Lung (tissue), 11 donors: ENCODE measurements at regions not wholly inside any gene's neighbourhood (a gene's known extent, or its start where the extent isn't known, plus 50 kb on each side); places are given as distances from the start of the nearest gene placed in this dataset.

ENCODE experiments used
- ATAC-seq: fragments of 200-7000 bp; cut with Tn5 transposase; one replicate; pipeline ENCODE4 v1.9.1; 2020; ENCODE audit warnings: moderate number of reproducible peaks; ENCODE audit not compliant: insufficient read depth, low FRiP score
- DNase-seq, 3 donors: peaks; one replicate each; pipeline ENCODE4 v3.0.0-alpha.2; 2013 to 2017
- H3K27ac ChIP-seq, 2 donors: one replicate each; pipeline ENCODE4 v1.5.1; 2013; ENCODE audit warnings: mild to moderate bottlenecking in 2 of 2, moderate library complexity in 2 of 2, control low read depth in 1 of 2, inconsistent platforms in 1 of 2, low read depth in 1 of 2, low read length in 1 of 2
- H3K27me3 ChIP-seq, 3 donors: one replicate each; pipeline ENCODE4 v1.5.1; 2013; ENCODE audit warnings: low read length in 2 of 3; ENCODE audit not compliant: control insufficient read depth in 3 of 3, insufficient read depth in 3 of 3
- H3K36me3 ChIP-seq, 4 donors: one replicate each; pipeline ENCODE4 v1.5.1; 2013; ENCODE audit warnings: low read length in 4 of 4, mild to moderate bottlenecking in 1 of 4, moderate library complexity in 1 of 4; ENCODE audit not compliant: control insufficient read depth in 4 of 4, insufficient read depth in 4 of 4
- H3K4me1 ChIP-seq, 5 donors: one replicate each; pipeline ENCODE4 v1.5.1; 2013; ENCODE audit warnings: low read length in 5 of 5, mild to moderate bottlenecking in 2 of 5, moderate library complexity in 1 of 5; ENCODE audit not compliant: control insufficient read depth in 5 of 5, insufficient read depth in 5 of 5
- H3K4me3 ChIP-seq: one replicate; pipeline ENCODE4 v1.5.1; 2013; ENCODE audit warnings: mild to moderate bottlenecking, control low read depth, moderate library complexity
- H3K9ac ChIP-seq, 2 donors: one replicate each; pipeline ENCODE4 v1.5.1; 2013; ENCODE audit warnings: low read length in 2 of 2, control low read depth in 1 of 2; ENCODE audit not compliant: insufficient read depth in 1 of 2
- H3K9me3 ChIP-seq, 4 donors: one replicate each; pipeline ENCODE4 v1.5.1; 2013; ENCODE audit warnings: low read length in 3 of 4, mild to moderate bottlenecking in 1 of 4, moderate library complexity in 1 of 4; ENCODE audit not compliant: control insufficient read depth in 4 of 4, insufficient read depth in 3 of 4
- CTCF ChIP-seq: IDR thresholded peaks from 2 replicates; pipeline ENCODE4 v1.5.1; 2012; ENCODE audit warnings: mild to moderate bottlenecking; ENCODE audit errors: control extremely low read depth, extremely low read depth
- WGBS, 2 donors: extraction: QIAGEN DNeasy Blood & Tissue Kit; methylation state at CpG; one replicate each; pipeline ENCODE4 v1.1.7; 2013; 5-methylcytosine and 5-hydroxymethylcytosine counted together
- donor health status: control.
- donor health status: control.
- donor health status: Bipolar disorder and iron deficiency.
- donor health status: healthy.
- donor health status: DM: yes; HTN: yes; CAD: no.

GRCh38 chr18:38456253-38456652, 890.7 kb upstream of the CELF4 start:
- Histone ChIP-seq H3K9ac (no peak overlapping the region), H3K4me3 (no peak overlapping the region), H3K27ac (no peak overlapping the region), H3K4me1 (no peaks in the 10 kb centered on the region), H3K27me3 (no peaks in the 10 kb centered on the region), H3K9me3 (no peaks in the 10 kb centered on the region), H3K36me3 (no peaks in the 10 kb centered on the region)
- TF ChIP-seq CTCF: no peak
- ATAC-seq (no peak), DNase-seq (no peak)
- WGBS, 2 donors: 74 to 79% methylated on average over 5 of the region's 5 CpGs

- H3K36me3 ChIP-seq: no peaks in the 10 kb centered on the region
- H3K9me3 ChIP-seq: no peaks in the 10 kb centered on the region
- H3K4me3 ChIP-seq: no peak overlapping the region
- no peaks in the 10 kb centered on the region for H3K4me1 ChIP-seq
- no peak overlapping the region for H3K27ac ChIP-seq
- no peak overlapping the region for H3K9ac ChIP-seq
- DNase-seq: no peak
- 88 to 91% methylated on average over 1 of the region's 1 CpG for WGBS, 2 donors
- ATAC-seq: no peak
- H3K27me3 ChIP-seq: no peaks in the 10 kb centered on the region
- no peak for TF ChIP-seq CTCF
Observed at GRCh38 chr18:38454764-38455469, 889.3 kb upstream of the CELF4 start.

GRCh38 chr18:38453880-38454279, 888.3 kb upstream of the CELF4 start:
- no peak for TF ChIP-seq CTCF
- H3K27ac ChIP-seq: no peak overlapping the region
- WGBS, 2 donors: 59 to 79% methylated on average over 5 of the region's 5 CpGs
- H3K36me3 ChIP-seq: no peaks in the 10 kb centered on the region
- H3K4me1 ChIP-seq: no peaks in the 10 kb centered on the region
- no peak overlapping the region for H3K4me3 ChIP-seq
- no peak overlapping the region for H3K9ac ChIP-seq
- H3K9me3 ChIP-seq: no peaks in the 10 kb centered on the region
- no peaks in the 10 kb centered on the region for H3K27me3 ChIP-seq
- DNase-seq: no peak
- no peak for ATAC-seq

GRCh38 chr18:38450876-38451275, 885.3 kb upstream of the CELF4 start:
- H3K27ac ChIP-seq: no peak overlapping the region
- no peak overlapping the region for H3K9ac ChIP-seq
- TF ChIP-seq CTCF: no peak
- ATAC-seq (no peak), DNase-seq (peak in 1 of 3 donors; percentile 29)
- H3K27me3 ChIP-seq: no peaks in the 10 kb centered on the region
- H3K4me1 ChIP-seq: no peaks in the 10 kb centered on the region
- WGBS, 2 donors: 24 to 30% methylated on average over 4 of the region's 4 CpGs
- H3K9me3 ChIP-seq: no peaks in the 10 kb centered on the region
- H3K4me3 ChIP-seq: no peak overlapping the region
- no peaks in the 10 kb centered on the region for H3K36me3 ChIP-seq
